ENCODE measurements at regions not wholly inside any gene's neighbourhood (a gene's known extent, or its start where the extent isn't known, plus 50 kb on each side); places are given as distances from the start of the nearest gene placed in this dataset.
"Not testable (repeated sequence)": the region's sequence is repeated elsewhere in the genome, so short reads cannot be mapped to it uniquely, and the experiment has no call there.

GRCh38 chr13:87814403-87814802 lies 143.2 kb downstream of the SLITRK5 start:
- Histone ChIP-seq H3K9me3 (no peaks in the 10 kb centered on the region), H3K27ac (no peak overlapping the region), H3K4me3 (no peak overlapping the region), H3K36me3 (no peaks in the 10 kb centered on the region), H3K27me3 (no peaks in the 10 kb centered on the region), H3K4me1 (no peaks in the 10 kb centered on the region)
- no peak for TF ChIP-seq CTCF (IDR thresholded peaks at IDR 0.05)
- DNase-seq (ENCODE audit: low spot score in 2 of 2), result no peak
- intact Hi-C loops (cut with DNase I), result no loop called here

GRCh38 chr13:87820241-87820640 lies 149.1 kb downstream of the SLITRK5 start:
- H3K4me3 ChIP-seq, result no peak overlapping the region
- intact Hi-C loops (cut with DNase I), result no loop called here
- no peaks in the 10 kb centered on the region for H3K4me1 ChIP-seq
- DNase-seq (ENCODE audit: low spot score in 2 of 2), result no peak
- H3K27ac ChIP-seq, result no peak overlapping the region
- no peak for TF ChIP-seq CTCF (IDR thresholded peaks at IDR 0.05)
- no peaks in the 10 kb centered on the region for H3K27me3 ChIP-seq
- H3K9me3 ChIP-seq, result no peaks in the 10 kb centered on the region
- H3K36me3 ChIP-seq, result no peaks in the 10 kb centered on the region

DNA sequence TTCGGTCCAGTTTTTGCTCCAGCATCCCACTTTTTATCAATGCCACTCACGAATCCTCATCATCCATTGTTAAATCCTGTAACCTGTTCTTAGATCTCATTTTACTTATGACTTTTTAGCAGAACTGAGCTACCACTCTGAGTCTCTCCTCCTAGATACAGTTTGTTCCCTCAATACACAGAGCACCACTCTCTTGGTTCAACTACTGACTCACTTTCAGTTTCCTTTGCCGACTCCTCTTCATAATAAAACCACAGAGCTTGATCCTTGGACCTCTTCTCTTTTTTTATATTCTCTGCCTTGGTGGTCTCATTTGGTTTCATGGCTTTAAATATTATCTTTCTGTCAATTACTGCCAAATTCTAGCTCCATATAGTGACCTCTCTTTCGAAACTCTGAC lies 150.3 kb downstream of the SLITRK5 start:
- no peaks in the 10 kb centered on the region for H3K27me3 ChIP-seq
- intact Hi-C loops (cut with DNase I), result no loop called here
- DNase-seq (ENCODE audit: low spot score in 2 of 2), result no peak
- no peak overlapping the region for H3K4me3 ChIP-seq
- no peaks in the 10 kb centered on the region for H3K9me3 ChIP-seq
- no peaks in the 10 kb centered on the region for H3K4me1 ChIP-seq
- no peak overlapping the region for H3K27ac ChIP-seq
- no peaks in the 10 kb centered on the region for H3K36me3 ChIP-seq
- no peak for TF ChIP-seq CTCF (IDR thresholded peaks at IDR 0.05)

DNA sequence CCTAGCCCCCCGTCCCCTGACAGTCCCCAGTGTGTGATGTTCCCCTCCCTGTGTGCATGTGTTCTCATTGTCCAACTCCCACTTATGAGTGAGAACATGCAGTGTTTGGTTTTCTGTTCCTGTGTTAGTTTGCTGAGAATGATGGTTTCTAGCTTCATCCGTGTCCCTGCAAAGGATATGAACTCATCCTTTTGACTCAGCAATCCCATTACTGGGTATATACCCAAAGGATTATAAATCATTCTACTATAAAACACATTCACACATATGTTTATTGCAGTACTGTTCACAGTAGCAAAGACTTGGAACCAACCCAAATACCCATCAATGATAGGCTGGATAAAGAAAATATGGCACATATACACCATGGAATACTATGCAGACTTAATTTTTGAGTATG lies 155.1 kb downstream of the SLITRK5 start:
- H3K36me3 ChIP-seq; H3K9me3 ChIP-seq; DNase-seq (ENCODE audit: low spot score in 2 of 2); H3K4me1 ChIP-seq; H3K4me3 ChIP-seq; H3K27me3 ChIP-seq; intact Hi-C loops (cut with DNase I); H3K27ac ChIP-seq: not testable (repeated sequence)

- DNase-seq (ENCODE audit: low spot score in 2 of 2), result no peak
- no peaks in the 10 kb centered on the region for H3K27me3 ChIP-seq
Measured at GRCh38 chr13:87827479-87827878, 156.3 kb downstream of the SLITRK5 start.

GRCh38 chr13:87837522-87837921 lies 166.4 kb downstream of the SLITRK5 start:
- no peak overlapping the region for H3K27ac ChIP-seq
- intact Hi-C loops (cut with DNase I), result no loop called here
- H3K4me3 ChIP-seq, result no peak overlapping the region
- H3K9me3 ChIP-seq, result no peaks in the 10 kb centered on the region
- H3K36me3 ChIP-seq, result no peaks in the 10 kb centered on the region
- TF ChIP-seq CTCF (IDR thresholded peaks at IDR 0.05), result no peak
- no peaks in the 10 kb centered on the region for H3K27me3 ChIP-seq
- DNase-seq (ENCODE audit: low spot score in 2 of 2), result no peak
- H3K4me1 ChIP-seq, result no peaks in the 10 kb centered on the region

More at GRCh38 chr13:87827479-87827878, 156.3 kb downstream of the SLITRK5 start:
- intact Hi-C loops (cut with DNase I), result no loop called here
- H3K4me1 ChIP-seq, result no peaks in the 10 kb centered on the region
- H3K36me3 ChIP-seq, result no peaks in the 10 kb centered on the region
- no peak overlapping the region for H3K27ac ChIP-seq
- no peaks in the 10 kb centered on the region for H3K9me3 ChIP-seq
- H3K4me3 ChIP-seq, result no peak overlapping the region
- TF ChIP-seq CTCF (IDR thresholded peaks at IDR 0.05), result no peak
